H1 (cell line): ENCODE measurements at regions not wholly inside any gene's neighbourhood (a gene's known extent, or its start where the extent isn't known, plus 50 kb on each side); places are given as distances from the start of the nearest gene placed in this dataset.

Experiments
- HDAC6 ChIP-seq: IDR thresholded peaks from one replicate; pipeline ENCODE4 v1.7.1; 2012; ENCODE audit warnings: low read depth, mild to moderate bottlenecking, inconsistent platforms, low read length, moderate library complexity
- JUN ChIP-seq: IDR thresholded peaks from 2 replicates; pipeline ENCODE4 v1.6.1; 2011; ENCODE audit warnings: low read depth, mild to moderate bottlenecking, improper control_type of control experiment, low read length
- SIN3A ChIP-seq, 2 experiments: IDR thresholded peaks in 1 of 2; conservative IDR thresholded peaks in 1 of 2; 2 replicates each; pipeline ENCODE4 v1.6.1; 2011 to 2012; ENCODE audit warnings: low read length in 2 of 2, improper control_type of control experiment in 1 of 2, low read depth in 1 of 2, mild to moderate bottlenecking in 1 of 2
- SP1 ChIP-seq: IDR thresholded peaks from 2 replicates; pipeline ENCODE4 v1.6.1; 2011; ENCODE audit warnings: low read depth, low read length
- SP2 ChIP-seq: IDR thresholded peaks from 2 replicates; pipeline ENCODE4 v1.6.1; 2012; ENCODE audit warnings: mild to moderate bottlenecking, low read length, inconsistent platforms
- TF ChIP-seq, protein P1 (sequence below), 3 experiments: IDR thresholded peaks; 1 replicate in 2 of 3; 2 replicates in 1 of 3; pipeline versions ENCODE4 v1.5.1 to v1.6.1; 2011; ENCODE audit warnings: low read length in 3 of 3, mild to moderate bottlenecking in 3 of 3, inconsistent platforms in 2 of 3, low read depth in 1 of 3, moderate library complexity in 1 of 3; ENCODE audit not compliant: insufficient read depth in 1 of 3; ENCODE audit errors: control extremely low read depth in 1 of 3

DNA sequence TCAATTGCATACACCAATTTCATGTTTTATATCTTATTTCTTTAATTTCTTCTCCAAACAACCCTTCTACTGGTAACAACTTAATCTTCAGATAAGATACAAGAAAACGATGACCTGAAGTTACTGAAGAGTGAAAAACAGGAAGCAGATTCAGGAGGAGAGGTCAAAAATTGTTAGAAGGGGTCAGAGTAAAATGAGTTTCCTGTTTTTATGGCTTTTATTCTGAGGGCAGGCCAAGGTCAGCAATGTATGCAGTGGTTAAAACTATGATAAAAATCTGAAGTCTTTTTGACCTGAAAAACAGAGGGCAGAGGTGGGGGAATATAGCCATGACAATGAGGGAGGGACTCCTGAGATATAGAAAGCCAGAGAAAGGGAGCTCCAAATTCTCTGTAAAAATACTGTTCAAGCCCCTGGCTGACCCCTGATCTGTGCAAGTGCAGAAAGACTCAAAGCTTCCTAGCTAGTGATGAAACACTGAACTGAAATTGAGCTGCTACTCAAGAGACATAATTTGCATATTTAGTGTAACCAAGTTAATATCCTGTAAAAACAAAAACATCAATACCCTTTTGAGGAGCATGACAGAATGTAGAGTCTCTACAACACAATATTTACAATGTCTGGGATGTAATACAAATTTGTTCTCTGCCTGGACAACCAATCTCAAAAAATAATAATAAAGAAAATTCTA lies 514.3 kb upstream of the SEL1L start (continued):
- TF ChIP-seq SIN3A (conservative IDR thresholded peaks at IDR 0.05 in 1 of 2, IDR thresholded peaks at IDR 0.05 in 1 of 2; ENCODE audit: low read depth in 1 of 2, low read length in 2 of 2): no peak
- no peak for TF ChIP-seq SP1
- no peak for TF ChIP-seq JUN
- TF ChIP-seq, protein P1, sequence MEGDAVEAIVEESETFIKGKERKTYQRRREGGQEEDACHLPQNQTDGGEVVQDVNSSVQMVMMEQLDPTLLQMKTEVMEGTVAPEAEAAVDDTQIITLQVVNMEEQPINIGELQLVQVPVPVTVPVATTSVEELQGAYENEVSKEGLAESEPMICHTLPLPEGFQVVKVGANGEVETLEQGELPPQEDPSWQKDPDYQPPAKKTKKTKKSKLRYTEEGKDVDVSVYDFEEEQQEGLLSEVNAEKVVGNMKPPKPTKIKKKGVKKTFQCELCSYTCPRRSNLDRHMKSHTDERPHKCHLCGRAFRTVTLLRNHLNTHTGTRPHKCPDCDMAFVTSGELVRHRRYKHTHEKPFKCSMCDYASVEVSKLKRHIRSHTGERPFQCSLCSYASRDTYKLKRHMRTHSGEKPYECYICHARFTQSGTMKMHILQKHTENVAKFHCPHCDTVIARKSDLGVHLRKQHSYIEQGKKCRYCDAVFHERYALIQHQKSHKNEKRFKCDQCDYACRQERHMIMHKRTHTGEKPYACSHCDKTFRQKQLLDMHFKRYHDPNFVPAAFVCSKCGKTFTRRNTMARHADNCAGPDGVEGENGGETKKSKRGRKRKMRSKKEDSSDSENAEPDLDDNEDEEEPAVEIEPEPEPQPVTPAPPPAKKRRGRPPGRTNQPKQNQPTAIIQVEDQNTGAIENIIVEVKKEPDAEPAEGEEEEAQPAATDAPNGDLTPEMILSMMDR (IDR thresholded peaks at IDR 0.05; ENCODE audit: control extremely low read depth in 1 of 3, insufficient read depth in 1 of 3, low read depth in 1 of 3, low read length in 3 of 3): no peak
- no peak for TF ChIP-seq HDAC6
- TF ChIP-seq SP2: no peak
